Motor neuron (in vitro differentiated cells): ENCODE measurements at regions not wholly inside any gene's neighbourhood (a gene's known extent, or its start where the extent isn't known, plus 50 kb on each side); places are given as distances from the start of the nearest gene placed in this dataset.

ENCODE experiments used
- ATAC-seq, 8 experiments: fragments of 200-7000 bp; cut with Tn5 transposase; replicated peaks in 6 of 8; 2 replicates each; pipeline ENCODE4 v1.8.0; 2021; ENCODE audit warnings: mild to moderate bottlenecking in 8 of 8, moderate library complexity in 8 of 8
- H3K27ac ChIP-seq, 2 donors: fragments of 250-450 bp; sonication (Bioruptor Pico); 2 replicates each; pipeline ENCODE4 v1.9.0; 2021; ENCODE audit warnings: antibody characterized with exemption in 2 of 2, mild to moderate bottlenecking in 2 of 2, moderate library complexity in 1 of 2
- H3K4me1 ChIP-seq, 2 donors: fragments of 250-450 bp; sonication (Bioruptor Pico); replicated peaks in 1 of 2; 2 replicates each; pipeline ENCODE4 v1.6.1; 2021; ENCODE audit warnings: antibody characterized with exemption in 2 of 2, mild to moderate bottlenecking in 2 of 2, moderate library complexity in 1 of 2
- H3K4me3 ChIP-seq, 5 donors: fragments of 250-450 bp; sonication (Bioruptor Pico); 2 replicates each; pipeline ENCODE4 v1.9.0; 2021; ENCODE audit warnings: antibody characterized with exemption in 5 of 5, mild to moderate bottlenecking in 5 of 5, moderate library complexity in 4 of 5
- WGBS, 10 experiments: fragments of 450-650 bp; shearing (Covaris generic); methylation state at CpG; one replicate each; pipeline ENCODE4 v1.0.0; 2022; 5-methylcytosine and 5-hydroxymethylcytosine counted together
- in situ Hi-C, 9 experiments: fragments of 400-800 bp; cut with MboI; loops; one replicate each; pipeline ENCODE4 v1.15.0; 2021; ENCODE audit warnings: low sequenced_read_pairs in 9 of 9, low pct_unique_long_range_greater_than_20kb in 2 of 9; ENCODE audit not compliant: unreplicated experiment in 9 of 9

DNA sequence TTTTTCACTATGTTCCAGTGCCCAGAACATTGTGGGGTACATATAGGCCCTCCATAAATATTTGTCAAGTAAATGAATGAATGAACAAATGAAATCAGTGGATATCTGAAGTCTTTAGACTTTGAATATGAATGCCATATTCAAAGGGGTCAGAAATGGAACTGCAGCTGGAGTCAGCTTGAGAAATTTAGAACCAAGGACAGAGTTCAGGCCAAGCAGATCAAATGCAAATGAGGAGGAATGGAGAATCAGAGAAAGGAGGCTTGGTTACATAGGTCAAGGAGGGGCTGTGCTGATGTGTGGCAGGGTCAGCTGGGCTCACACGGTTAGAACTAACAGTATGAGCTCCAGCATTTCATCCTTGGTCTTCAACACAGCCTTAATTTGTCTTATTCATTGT is 104.0 kb upstream of the SEL1L start:
- H3K4me1 ChIP-seq: no peaks in the 10 kb centered on the region
- WGBS, 10 experiments: 0 to 60% (median 10%) methylated on average over 1 of the region's 1 CpG; no CpG with 5 or more reads in 3 of the 10 experiments
- H3K4me3 ChIP-seq: no peak overlapping the region
- ATAC-seq: no peak
- no peak overlapping the region for H3K27ac ChIP-seq
- in situ Hi-C loops: no loop called here

DNA sequence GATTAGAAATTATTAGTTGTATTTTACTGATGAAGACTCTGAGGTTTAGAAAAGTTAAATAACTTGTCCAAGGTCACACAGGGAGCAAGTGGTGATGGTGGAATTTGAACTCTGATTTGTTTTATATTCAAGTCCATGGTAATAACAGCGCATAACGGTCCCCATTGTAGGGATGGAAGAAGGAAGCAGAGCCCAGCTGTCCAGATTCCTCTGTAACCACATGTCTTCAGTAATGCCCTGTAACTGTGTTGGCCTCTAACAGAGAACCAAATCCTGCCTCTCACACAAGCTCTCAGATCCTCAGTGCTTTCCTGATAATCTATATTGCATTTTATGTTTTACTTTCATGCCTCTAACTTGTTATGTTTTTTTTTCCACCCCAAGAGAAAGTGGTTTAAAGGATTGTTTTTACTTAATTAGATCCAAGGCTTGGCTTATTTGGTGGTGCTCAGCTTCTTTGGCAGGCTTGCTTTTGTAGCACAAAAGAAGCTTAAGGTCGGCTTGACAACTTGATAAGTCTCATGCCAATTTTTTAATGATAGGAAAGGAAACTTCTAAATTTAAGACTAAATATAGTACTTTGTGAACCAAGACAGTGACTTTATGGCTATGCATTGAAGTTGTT is 105.1 kb upstream of the SEL1L start:
- no peak for ATAC-seq
- H3K4me3 ChIP-seq: no peak overlapping the region
- WGBS, 10 experiments: 0 to 100% (median 85%) methylated on average over 1 to 3 of the region's 3 CpGs; no CpG with 5 or more reads in 2 of the 10 experiments

DNA sequence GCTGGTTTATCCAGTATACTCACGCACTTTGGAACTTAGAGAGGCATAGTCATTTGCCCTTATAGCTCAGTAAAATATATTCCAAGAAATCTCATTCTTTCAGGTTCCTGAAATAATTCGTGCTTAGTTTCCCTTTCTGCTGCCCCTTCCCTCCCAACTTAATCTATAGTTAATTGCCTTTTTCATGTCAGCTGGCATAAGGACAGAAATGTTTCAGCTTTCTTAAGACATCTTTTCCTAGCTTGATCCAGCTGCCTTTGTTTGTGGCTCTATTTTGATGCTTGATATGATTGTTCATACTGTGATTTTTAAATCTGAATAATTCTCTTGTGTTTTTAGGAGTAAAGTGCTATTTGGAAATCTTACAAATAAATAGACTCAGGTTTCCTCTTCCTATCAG is 120.0 kb upstream of the SEL1L start:
- Histone ChIP-seq H3K27ac (no peak overlapping the region), H3K4me3 (no peak overlapping the region), H3K4me1 (peaks cover 3 to 10% of the 10 kb centered on the region in 2 donors)
- no peak for ATAC-seq
- WGBS, 10 experiments: 0 to 89% (median 70%) methylated on average over 1 to 2 of the region's 2 CpGs; no CpG with 5 or more reads in 1 of the 10 experiments
- in situ Hi-C loops: no loop called here

More for the DNA sequence above, 105.1 kb upstream of the SEL1L start:
- in situ Hi-C loops: no loop called here
- Histone ChIP-seq H3K4me1 (no peaks in the 10 kb centered on the region), H3K27ac (no peak overlapping the region)

DNA sequence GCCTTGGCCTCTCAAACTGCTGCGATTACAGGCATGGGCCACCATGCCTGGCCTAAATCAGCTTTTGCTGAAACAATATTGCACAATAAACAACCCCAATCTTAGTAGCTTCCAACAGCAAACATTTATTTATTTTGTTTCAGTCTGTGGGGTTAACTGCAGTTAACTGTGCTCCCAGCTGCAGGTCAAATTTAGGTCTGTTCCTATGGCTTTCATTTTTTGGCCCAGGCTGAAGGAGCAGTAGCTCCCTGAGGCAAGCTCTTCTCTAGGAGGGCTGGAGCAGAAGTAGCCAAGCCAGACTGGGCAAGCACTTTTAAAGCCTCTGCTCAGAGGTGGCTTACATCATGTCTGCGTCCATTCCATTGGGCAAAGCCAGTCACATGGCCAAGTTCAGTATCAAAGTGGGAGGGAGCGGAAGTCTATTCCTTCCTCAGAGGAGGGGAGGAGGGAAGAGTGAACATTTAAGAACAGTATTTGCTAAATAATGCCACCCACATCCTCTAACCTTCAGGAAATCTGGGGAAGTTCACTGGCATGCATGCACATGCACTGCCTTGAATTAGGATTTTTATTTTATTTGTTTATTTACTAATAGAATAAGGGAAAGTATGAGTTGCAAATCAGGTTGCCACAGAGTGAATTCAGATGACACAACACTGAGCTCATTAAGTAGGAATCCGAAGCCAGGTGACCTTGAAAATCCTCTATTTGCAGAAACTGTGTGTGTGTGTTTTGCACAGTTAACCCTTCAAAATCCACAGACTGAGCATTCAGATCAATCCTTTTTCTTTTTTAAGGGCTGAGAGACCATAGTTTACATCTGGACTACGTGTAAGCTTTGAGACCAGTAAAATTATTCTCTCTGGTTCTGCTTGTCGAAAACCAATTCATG is 122.0 kb upstream of the SEL1L start:
- Histone ChIP-seq H3K4me3 (no peak overlapping the region), H3K27ac (no peak overlapping the region), H3K4me1 (peaks cover 3 to 10% of the 10 kb centered on the region in 2 donors)
- peak in 6 of 8 experiments; percentile 49 to 96 (median 70) for ATAC-seq
- 0 to 100% (median 68%) methylated on average over 1 to 6 of the region's 6 CpGs for WGBS, 10 experiments
- in situ Hi-C loops: no loop called here

DNA sequence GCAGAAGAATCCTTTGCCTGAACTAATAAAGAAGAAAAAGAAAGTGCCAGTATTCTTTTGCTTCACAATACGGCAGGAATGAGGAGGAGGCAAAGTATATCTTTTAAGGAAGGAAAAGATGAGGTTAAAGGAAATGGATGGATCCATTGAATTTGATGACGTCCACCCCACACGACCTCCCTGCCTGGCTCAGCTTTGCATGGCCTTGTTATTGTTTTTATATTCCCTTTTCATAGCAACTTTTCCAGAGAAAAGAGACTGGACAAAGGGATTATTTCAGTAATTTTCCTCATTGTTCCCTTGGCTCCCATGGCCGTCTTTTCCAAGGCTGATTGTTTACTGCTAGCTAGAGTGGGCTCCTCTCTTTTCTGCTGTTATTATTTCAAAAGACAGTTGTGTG is 123.2 kb upstream of the SEL1L start:
- ATAC-seq: no peak
- Histone ChIP-seq H3K27ac (no peak overlapping the region), H3K4me3 (no peak overlapping the region), H3K4me1 (peaks cover 3 to 10% of the 10 kb centered on the region in 2 donors)
- WGBS, 10 experiments: 0 to 48% (median 26%) methylated on average over 2 to 4 of the region's 4 CpGs
- in situ Hi-C loops: no loop called here

DNA sequence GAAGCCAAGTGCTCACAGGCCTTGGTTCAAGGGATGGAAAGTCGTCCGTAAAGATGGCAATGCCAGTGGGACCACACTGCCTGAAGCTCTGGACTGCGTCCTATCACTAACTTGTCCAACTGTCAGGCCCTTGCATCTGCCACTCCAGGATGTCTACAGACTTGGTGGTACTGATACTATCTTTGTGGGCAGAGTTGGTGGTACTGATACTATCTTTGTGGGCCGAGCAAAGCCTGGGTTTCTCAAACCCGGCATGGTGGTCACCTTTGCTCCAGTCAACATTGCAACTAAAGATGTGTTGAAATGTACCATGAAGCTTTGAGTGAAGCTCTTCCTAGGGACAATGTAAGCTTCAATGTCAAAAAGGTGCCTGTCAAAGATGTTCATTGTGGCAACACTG is 128.4 kb upstream of the SEL1L start:
- no peak for ATAC-seq
- in situ Hi-C loops: no loop called here
- WGBS, 10 experiments: 42 to 93% (median 83%) methylated on average over 1 to 4 of the region's 5 CpGs; no CpG with 5 or more reads in 4 of the 10 experiments
- H3K27ac ChIP-seq: no peak overlapping the region
- H3K4me1 ChIP-seq: peaks cover 0 to 5% of the 10 kb centered on the region in 2 donors
- no peak overlapping the region for H3K4me3 ChIP-seq

DNA sequence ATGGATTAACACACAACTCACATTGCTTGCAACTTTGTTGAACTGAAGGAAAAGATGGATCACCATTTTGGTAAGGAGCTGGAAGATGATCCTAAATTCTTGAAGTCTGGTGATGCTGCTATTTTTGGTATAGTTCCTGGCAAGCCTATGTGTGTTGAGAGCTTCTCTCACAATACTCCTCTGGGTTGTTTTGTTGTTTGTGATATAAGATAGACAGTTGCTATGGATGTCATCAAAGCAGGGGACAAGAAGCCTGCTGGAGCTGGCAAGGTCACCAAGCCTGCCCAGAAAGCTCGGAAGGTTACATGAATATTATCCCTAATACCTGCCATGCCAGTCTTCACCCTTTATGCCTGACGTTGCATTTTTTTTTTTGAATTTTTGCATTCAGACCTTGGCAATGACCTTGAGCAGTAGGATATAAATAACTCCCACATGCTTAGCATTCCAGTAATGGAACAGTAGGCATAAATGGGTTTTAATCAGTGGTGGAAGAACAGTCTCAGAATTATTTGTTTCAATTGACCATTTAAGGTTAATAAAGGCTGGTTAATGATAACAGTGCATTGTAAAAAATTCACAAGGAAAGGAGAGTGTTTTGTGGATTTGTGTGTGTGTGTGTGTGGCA is 129.0 kb upstream of the SEL1L start:
- 10 to 100% (median 73%) methylated on average over 2 of the region's 2 CpGs; no CpG with 5 or more reads in 4 of the 10 experiments for WGBS, 10 experiments
- H3K27ac ChIP-seq: no peak overlapping the region
- in situ Hi-C loops: no loop called here
- no peak for ATAC-seq
- H3K4me1 ChIP-seq: no peaks in the 10 kb centered on the region
- H3K4me3 ChIP-seq: no peak overlapping the region

DNA sequence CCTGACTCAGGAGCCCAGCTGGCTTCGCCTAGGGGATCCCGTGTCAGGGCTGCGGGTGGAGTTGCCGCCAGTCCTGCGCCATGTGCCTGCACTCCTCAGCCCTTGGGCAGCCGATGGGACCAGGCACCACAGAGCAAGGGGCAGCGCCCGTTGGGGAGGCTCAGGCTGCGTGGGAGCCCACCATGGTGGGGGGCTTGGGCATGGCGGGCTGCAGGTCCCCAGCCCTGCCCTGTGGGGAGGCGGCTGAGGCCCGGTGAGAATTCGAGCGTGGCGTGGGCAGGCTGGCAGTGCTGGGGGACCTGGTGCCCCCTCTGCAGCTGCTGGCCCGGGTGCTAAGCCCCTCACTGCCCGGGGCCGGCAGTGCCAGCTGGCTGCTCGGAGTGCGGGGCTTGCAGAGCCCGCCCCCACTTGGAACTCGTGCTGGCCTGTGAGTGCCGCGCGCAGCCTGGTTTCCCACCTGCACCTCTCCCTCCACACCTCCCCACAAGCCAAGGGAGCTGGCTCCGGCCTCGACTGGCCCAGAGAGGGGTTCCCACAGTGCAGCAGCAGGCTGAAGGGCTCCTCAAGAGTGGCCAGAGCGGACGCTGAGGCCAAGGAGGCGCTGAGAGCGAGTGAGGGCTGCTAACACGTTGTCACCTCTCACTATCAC is 135.1 kb upstream of the SEL1L start:
- no peak for ATAC-seq
- H3K27ac ChIP-seq: no peak overlapping the region
- WGBS, 10 experiments: 67 to 100% (median 94%) methylated on average over 1 to 6 of the region's 32 CpGs; no CpG with 5 or more reads in 6 of the 10 experiments
- in situ Hi-C loops: no loop called here
- no peaks in the 10 kb centered on the region for H3K4me1 ChIP-seq
- H3K4me3 ChIP-seq: no peak overlapping the region

DNA sequence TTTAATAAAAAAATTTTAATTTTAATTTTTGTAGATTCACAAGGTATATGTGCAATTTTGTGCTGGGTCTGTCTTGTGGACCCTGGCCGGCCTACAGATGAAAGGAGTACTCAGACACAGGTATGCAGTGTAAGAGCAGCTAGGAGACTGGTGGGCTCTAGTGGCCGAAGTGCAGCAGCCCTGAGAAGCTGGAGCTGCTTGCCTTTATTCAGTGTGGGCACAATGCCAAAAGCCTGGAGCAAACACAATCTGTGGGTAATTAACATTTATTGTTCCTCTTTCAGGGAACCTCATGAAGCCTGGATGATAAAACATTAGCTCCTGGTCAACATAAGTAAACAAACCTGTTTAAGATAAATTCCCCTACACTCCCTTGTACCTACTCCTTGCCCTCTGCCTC is 135.7 kb upstream of the SEL1L start:
- no peak for ATAC-seq

DNA sequence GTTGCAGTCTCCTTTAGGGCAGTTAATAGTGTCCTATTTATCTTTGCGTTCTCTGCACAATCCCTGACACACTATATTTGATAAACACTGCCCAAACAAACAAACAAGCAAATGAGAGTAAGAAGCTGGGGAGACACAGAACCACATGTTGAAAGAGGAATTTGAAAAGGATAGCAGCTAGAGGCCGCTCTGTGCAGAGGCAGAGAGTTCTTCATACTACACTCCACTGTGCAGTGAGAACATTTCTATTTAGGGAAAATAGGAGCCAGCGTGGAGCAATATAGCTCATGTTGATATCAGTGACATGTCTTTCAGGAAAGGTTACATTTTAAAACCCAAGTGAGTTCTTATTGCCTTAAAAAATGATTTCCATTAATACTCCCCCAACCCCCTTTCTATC is 140.3 kb upstream of the SEL1L start:
- WGBS, 10 experiments: 0 to 88% (median 50%) methylated on average over 1 to 3 of the region's 3 CpGs; no CpG with 5 or more reads in 1 of the 10 experiments
- in situ Hi-C loops: no loop called here
- Histone ChIP-seq H3K4me1 (no peaks in the 10 kb centered on the region), H3K4me3 (no peak overlapping the region), H3K27ac (no peak overlapping the region)
- peak in 3 of 8 experiments; percentile 46 to 77 (median 50) for ATAC-seq

More for the DNA sequence above, 135.7 kb upstream of the SEL1L start:
- in situ Hi-C loops: no loop called here
- Histone ChIP-seq H3K4me1 (no peaks in the 10 kb centered on the region), H3K4me3 (no peak overlapping the region), H3K27ac (no peak overlapping the region)
- 22 to 100% (median 93%) methylated on average over 1 to 2 of the region's 2 CpGs; no CpG with 5 or more reads in 4 of the 10 experiments for WGBS, 10 experiments

DNA sequence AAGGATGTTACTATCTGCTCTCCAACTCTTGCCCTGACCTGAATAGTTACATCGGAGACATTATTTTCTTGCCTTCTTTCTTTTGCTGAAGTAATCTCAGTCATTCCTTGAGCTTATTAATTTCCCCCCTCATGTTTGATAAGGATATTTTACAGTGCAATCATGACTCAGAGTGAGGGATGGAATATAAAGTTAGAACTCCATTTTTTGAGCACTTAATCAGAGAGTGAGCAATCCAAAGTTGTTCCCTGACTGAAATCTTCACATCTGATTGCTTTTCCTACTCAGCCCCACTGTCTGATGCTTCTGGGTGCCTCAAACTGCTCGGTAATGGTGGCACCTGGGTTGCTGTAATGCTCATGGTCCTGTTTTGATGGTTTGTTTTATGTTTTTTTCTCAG is 142.7 kb upstream of the SEL1L start:
- in situ Hi-C loops: no loop called here
- Histone ChIP-seq H3K4me3 (no peak overlapping the region), H3K27ac (no peak overlapping the region), H3K4me1 (no peaks in the 10 kb centered on the region)
- WGBS, 10 experiments: 0 to 100% (median 83%) methylated on average over 1 to 2 of the region's 2 CpGs; no CpG with 5 or more reads in 1 of the 10 experiments
- no peak for ATAC-seq

DNA sequence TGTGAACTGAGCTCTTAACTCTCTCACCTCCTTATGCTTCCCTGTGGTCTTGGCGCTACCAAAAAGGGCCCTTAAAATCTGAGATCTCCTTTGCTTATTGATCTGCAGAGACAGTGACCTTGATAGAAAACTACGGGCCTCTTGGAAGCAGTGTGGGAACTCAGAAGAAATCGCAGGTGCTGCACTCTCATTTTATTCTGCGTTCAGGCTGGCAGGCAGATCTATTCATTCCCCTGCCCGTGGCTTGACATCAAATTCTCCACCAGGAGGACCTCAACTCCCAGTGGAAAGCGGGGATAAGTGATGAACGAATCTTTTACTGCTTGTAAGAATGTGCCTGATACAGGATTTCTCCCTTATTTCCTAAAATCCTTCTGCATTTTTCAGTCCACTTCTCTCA is 143.2 kb upstream of the SEL1L start:
- Histone ChIP-seq H3K4me3 (no peak overlapping the region), H3K4me1 (no peaks in the 10 kb centered on the region), H3K27ac (no peak overlapping the region)
- no peak for ATAC-seq
- 0 to 100% (median 80%) methylated on average over 1 to 7 of the region's 7 CpGs for WGBS, 10 experiments
- in situ Hi-C loops: no loop called here

DNA sequence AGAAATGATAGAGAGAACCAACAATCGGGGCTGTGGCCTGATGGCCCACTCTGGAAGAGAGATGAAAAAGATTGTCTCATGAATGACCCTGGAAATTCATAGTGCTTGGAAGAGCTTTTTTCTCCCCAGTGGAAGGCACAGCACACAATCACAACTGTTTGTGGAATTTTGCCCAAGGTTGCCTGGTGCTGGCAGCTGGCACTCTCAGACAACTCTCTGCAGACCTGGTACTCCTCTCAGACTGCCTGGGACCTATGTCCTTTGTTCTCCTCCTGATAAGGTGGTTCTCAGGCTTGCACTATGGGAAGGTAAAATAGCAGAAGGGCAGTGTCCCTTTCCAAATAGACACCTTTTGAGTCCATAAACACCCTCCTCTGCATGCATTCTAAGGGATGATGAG is 144.1 kb upstream of the SEL1L start:
- in situ Hi-C loops: no loop called here
- 0 to 100% (median 46%) methylated on average over 1 of the region's 1 CpG; no CpG with 5 or more reads in 2 of the 10 experiments for WGBS, 10 experiments
- ATAC-seq: no peak
- no peak overlapping the region for H3K4me3 ChIP-seq
- H3K27ac ChIP-seq: no peak overlapping the region
- peaks cover 2 to 6% of the 10 kb centered on the region in 2 donors for H3K4me1 ChIP-seq
